Spleen (tissue), 7 donors: ENCODE measurements at regions not wholly inside any gene's neighbourhood (a gene's known extent, or its start where the extent isn't known, plus 50 kb on each side); places are given as distances from the start of the nearest gene placed in this dataset.

Source experiments
- POLR2A ChIP-seq, 3 donors: fragments of 450-650 bp; IDR thresholded peaks; one replicate each; pipeline ENCODE4 v1.5.1; 2017; ENCODE audit warnings: antibody characterized with exemption in 3 of 3, mild to moderate bottlenecking in 1 of 3
- POLR2AphosphoS5 ChIP-seq, 3 donors: sonication (generic); formaldehyde crosslinking; IDR thresholded peaks; one replicate each; pipeline ENCODE4 v1.5.1; 2017; ENCODE audit warnings: antibody characterized with exemption in 3 of 3
- TF ChIP-seq, protein P1 (sequence below), 11 experiments: fragments of 200-600 bp in 7 of 11; fragments of 450-650 bp in 4 of 11; sonication (generic) in 4 of 11; IDR thresholded peaks in 8 of 11; conservative IDR thresholded peaks in 3 of 11; 1 replicate in 7 of 11; 2 replicates in 4 of 11; pipeline versions ENCODE4 v1.4.0 to v1.8.0; 2016 to 2021; ENCODE audit warnings: antibody characterized with exemption in 11 of 11, inconsistent platforms in 4 of 11, mild to moderate bottlenecking in 1 of 11
- donor health status: DM: no; HTN: no; CAD: no; lungs with moderate emphysema.
- donor health status: DM: no; HTN: no; CAD: no.
- donor health status: DM: no; HTN: no; CAD: no.

DNA sequence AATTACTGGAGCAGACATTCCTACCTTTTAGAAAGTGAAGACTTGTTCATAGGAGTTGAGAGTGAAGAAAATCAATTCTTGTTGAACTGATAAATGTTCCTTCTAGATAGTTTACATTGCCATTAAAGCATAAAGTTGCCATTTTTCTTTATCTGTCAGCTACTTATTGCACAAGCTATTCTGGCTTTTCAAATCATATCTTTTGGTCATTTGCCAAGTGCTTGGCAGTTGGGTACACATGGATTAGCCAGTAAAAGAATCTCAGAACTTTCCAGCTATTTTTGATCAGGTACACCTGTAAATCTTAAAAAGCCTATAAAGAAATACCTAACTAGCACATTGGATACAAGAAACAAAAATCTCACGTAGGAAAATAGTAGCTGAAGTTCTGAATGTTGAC, 56.4 kb upstream of the PNPLA4 start:
- TF ChIP-seq, protein P1, sequence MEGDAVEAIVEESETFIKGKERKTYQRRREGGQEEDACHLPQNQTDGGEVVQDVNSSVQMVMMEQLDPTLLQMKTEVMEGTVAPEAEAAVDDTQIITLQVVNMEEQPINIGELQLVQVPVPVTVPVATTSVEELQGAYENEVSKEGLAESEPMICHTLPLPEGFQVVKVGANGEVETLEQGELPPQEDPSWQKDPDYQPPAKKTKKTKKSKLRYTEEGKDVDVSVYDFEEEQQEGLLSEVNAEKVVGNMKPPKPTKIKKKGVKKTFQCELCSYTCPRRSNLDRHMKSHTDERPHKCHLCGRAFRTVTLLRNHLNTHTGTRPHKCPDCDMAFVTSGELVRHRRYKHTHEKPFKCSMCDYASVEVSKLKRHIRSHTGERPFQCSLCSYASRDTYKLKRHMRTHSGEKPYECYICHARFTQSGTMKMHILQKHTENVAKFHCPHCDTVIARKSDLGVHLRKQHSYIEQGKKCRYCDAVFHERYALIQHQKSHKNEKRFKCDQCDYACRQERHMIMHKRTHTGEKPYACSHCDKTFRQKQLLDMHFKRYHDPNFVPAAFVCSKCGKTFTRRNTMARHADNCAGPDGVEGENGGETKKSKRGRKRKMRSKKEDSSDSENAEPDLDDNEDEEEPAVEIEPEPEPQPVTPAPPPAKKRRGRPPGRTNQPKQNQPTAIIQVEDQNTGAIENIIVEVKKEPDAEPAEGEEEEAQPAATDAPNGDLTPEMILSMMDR (IDR thresholded peaks at IDR 0.05 in 8 of 11, conservative IDR thresholded peaks at IDR 0.05 in 3 of 11) = no peak
- no peak for TF ChIP-seq POLR2A (IDR thresholded peaks at IDR 0.05)
- no peak for TF ChIP-seq POLR2AphosphoS5 (IDR thresholded peaks at IDR 0.05)
